Tibial nerve (tissue), 4 donors: ENCODE measurements at regions not wholly inside any gene's neighbourhood (a gene's known extent, or its start where the extent isn't known, plus 50 kb on each side); places are given as distances from the start of the nearest gene placed in this dataset. TPM values are rescaled to one million over a fixed set of nuclear protein-coding genes. Genes with fewer than 3 reads are reported as not detected.

Source experiments
- DNase-seq, 2 donors: peaks; one replicate each; pipeline ENCODE4 v3.0.0-alpha.2; 2019; ENCODE audit warnings: low spot score in 2 of 2
- H3K27ac ChIP-seq, 4 donors: fragments of 200-600 bp; sonication (generic) in 3 of 4; one replicate each; pipeline ENCODE4 v1.5.1; 2017 to 2019; ENCODE audit warnings: mild to moderate bottlenecking in 1 of 4
- H3K27me3 ChIP-seq, 2 donors: fragments of 200-600 bp; sonication (generic) in 1 of 2; one replicate each; pipeline versions ENCODE4 v1.5.1 to v1.6.0; 2017 to 2019
- H3K36me3 ChIP-seq, 3 donors: fragments of 200-600 bp; sonication (generic); one replicate each; pipeline ENCODE4 v1.5.1; 2018 to 2019
- H3K4me1 ChIP-seq, 4 donors: fragments of 200-600 bp; sonication (generic) in 3 of 4; one replicate each; pipeline ENCODE4 v1.5.1; 2017 to 2019
- H3K4me3 ChIP-seq, 4 donors: fragments of 200-600 bp; sonication (generic) in 3 of 4; one replicate each; pipeline ENCODE4 v1.5.1; 2017 to 2019; ENCODE audit warnings: mild to moderate bottlenecking in 1 of 4, moderate library complexity in 1 of 4
- H3K9me3 ChIP-seq, 4 donors: fragments of 200-600 bp; sonication (generic) in 3 of 4; one replicate each; pipeline ENCODE4 v1.5.1; 2017 to 2019
- CTCF ChIP-seq, 5 experiments: fragments of 200-600 bp in 3 of 5; fragments of 450-650 bp in 2 of 5; sonication (generic) in 3 of 5; IDR thresholded peaks; one replicate each; pipeline ENCODE4 v1.5.1; 2016 to 2019; ENCODE audit warnings: antibody characterized with exemption in 5 of 5, mild to moderate bottlenecking in 3 of 5, moderate library complexity in 2 of 5
- EP300 ChIP-seq, 2 donors: sonication (generic); formaldehyde crosslinking; IDR thresholded peaks; one replicate each; pipeline ENCODE4 v1.6.1; 2017; ENCODE audit warnings: antibody characterized with exemption in 2 of 2, mild to moderate bottlenecking in 1 of 2
- POLR2A ChIP-seq, 2 donors: fragments of 450-650 bp; IDR thresholded peaks; one replicate each; pipeline ENCODE4 v1.6.1; 2017; ENCODE audit warnings: antibody characterized with exemption in 2 of 2, mild to moderate bottlenecking in 2 of 2, moderate library complexity in 2 of 2
- WGBS, 2 donors: methylation state at CpG; one replicate each; pipeline ENCODE4 v1.1.5; 2018; 5-methylcytosine and 5-hydroxymethylcytosine counted together
- small RNA-seq: library from RNA; depleted of rRNA; stranded (forward); fragments of <200 nt; gene quantifications from one replicate; pipeline ENCODE3, GENCODE V24; 2016

DNA sequence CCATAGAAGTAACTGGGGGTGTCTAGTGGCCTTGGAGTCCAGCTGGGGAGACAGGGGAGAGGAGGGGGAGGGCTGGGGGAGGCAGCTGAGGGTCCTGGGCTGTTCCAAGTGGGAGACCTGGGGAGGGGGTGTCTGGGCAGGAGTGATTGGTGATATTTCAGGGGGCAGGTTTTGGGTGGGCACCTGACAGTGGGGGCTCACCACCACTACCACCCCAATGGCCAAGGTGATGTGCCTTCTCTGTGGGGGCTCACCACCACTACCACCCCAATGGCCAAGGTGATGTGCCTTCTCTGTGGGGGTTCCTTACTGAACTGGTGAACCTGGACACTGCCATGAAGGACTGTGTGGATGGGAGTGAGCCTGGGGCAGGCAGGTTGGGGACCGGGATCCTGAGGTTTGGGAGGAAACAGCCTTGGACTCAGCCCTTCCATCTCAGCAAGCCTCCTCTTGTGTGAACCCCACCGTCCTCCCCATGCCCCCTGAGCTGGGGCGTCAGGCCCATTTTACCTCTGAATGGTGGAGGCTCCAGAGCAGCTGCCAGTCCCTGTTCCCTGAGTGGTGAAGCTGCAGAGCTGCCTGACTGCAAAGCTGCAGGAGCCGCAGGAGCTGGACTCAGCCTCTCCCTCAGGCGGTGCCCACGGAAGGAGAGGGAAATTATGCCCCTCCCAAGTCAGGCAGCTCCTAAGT is 50.6 kb upstream of the ZNF716 start:
- no peaks in the 10 kb centered on the region for H3K36me3 ChIP-seq
- H3K27ac ChIP-seq, result no peak overlapping the region
- no peaks in the 10 kb centered on the region for H3K27me3 ChIP-seq
- H3K4me3 ChIP-seq, result no peak overlapping the region
- WGBS, 2 donors, result 60 to 90% methylated on average over 4 to 5 of the region's 6 CpGs
- no peak for DNase-seq
- H3K9me3 ChIP-seq, result peaks cover 0 to 81% (median 0%) of the 10 kb centered on the region in 4 donors
- no peaks in the 10 kb centered on the region for H3K4me1 ChIP-seq
- no peak for TF ChIP-seq POLR2A (IDR thresholded peaks at IDR 0.05)
- no peak for TF ChIP-seq EP300 (IDR thresholded peaks at IDR 0.05)
- TF ChIP-seq CTCF (IDR thresholded peaks at IDR 0.05), result no peak

GRCh38 chr7:57399972-57400371 is 50.0 kb upstream of the ZNF716 start:
- Histone ChIP-seq H3K9me3 (peaks cover 0 to 81% (median 0%) of the 10 kb centered on the region in 4 donors), H3K4me3 (no peak overlapping the region), H3K27me3 (no peaks in the 10 kb centered on the region), H3K4me1 (no peaks in the 10 kb centered on the region), H3K36me3 (no peaks in the 10 kb centered on the region), H3K27ac (no peak overlapping the region)
- DNase-seq, result no peak
- TF ChIP-seq EP300 (IDR thresholded peaks at IDR 0.05), result no peak
- TF ChIP-seq POLR2A (IDR thresholded peaks at IDR 0.05), result no peak
- WGBS, 2 donors, result 57 to 62% methylated on average over 5 of the region's 5 CpGs

Small RNA genes in the stretch of these regions (small RNA-seq; reads per million reads assigned to genes)
- gene RNU7-157P, result not detected
